Retinal pigment epithelial cell (primary cell): ENCODE measurements at regions not wholly inside any gene's neighbourhood (a gene's known extent, or its start where the extent isn't known, plus 50 kb on each side); places are given as distances from the start of the nearest gene placed in this dataset.
A peak's percentile ranks its signal among the peaks of the same experiment; 100 is the strongest.

Experiments used
- DNase-seq: peaks from one replicate; pipeline ENCODE4 v3.0.0-alpha.2; 2010; ENCODE audit warnings: low read depth
- H3K4me3 ChIP-seq: 2 replicates; pipeline ENCODE4 v1.5.1; 2011; ENCODE audit warnings: mild to moderate bottlenecking, low read length, control low read depth, moderate library complexity
- CTCF ChIP-seq: conservative IDR thresholded peaks from 2 replicates; pipeline ENCODE4 v1.5.1; 2011; ENCODE audit warnings: low read depth, low read length, control low read depth, inconsistent platforms

DNA sequence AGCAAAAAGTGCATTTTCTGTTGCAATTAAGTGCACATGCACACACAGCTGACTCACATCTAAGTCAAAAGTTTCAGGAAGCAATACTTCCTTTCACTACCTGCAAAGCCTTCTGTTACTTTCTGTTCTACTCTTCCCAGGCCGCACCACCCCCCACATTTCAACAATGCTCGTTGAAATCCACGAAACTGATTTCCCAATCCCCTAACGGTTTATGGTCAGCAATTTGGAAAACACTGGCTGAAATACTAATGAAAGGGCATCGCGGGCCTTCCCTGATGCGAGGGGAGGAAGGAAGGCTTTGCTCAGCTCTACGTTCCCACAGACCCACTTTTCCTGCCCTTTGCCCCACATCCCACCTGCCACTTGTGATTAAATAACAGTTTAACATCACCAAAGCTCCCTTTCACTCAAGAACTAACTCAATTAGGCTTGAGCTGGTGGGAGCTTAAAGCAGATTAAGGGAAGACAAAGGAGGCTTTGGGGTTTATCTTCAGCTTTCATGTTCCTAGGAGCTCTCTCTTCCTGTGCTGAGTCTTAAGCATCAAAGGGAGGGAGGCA, 243.2 kb upstream of the RAB4A start:
- peak; percentile 56 for DNase-seq
- TF ChIP-seq CTCF, result no peak
- no peak overlapping the region for H3K4me3 ChIP-seq

GRCh38 chr1:229028544-229028943, 242.4 kb upstream of the RAB4A start:
- no peak overlapping the region for H3K4me3 ChIP-seq
- no peak for TF ChIP-seq CTCF
- no peak for DNase-seq

GRCh38 chr1:229028987-229029878, 241.7 kb upstream of the RAB4A start:
- peak; percentile 13 for DNase-seq
- no peak overlapping the region for H3K4me3 ChIP-seq
- no peak for TF ChIP-seq CTCF

- H3K4me3 ChIP-seq, result no peak overlapping the region
- no peak for DNase-seq
- TF ChIP-seq CTCF, result no peak
These were observed 241.1 kb upstream of the RAB4A start for GRCh38 chr1:229029879-229030235.

- H3K4me3 ChIP-seq, result no peak overlapping the region
- DNase-seq, result no peak
- no peak for TF ChIP-seq CTCF
These were observed 240.3 kb upstream of the RAB4A start for GRCh38 chr1:229030630-229031029.

- DNase-seq, result no peak
- no peak for TF ChIP-seq CTCF
- no peak overlapping the region for H3K4me3 ChIP-seq
These were observed 239.8 kb upstream of the RAB4A start for GRCh38 chr1:229031061-229031460.
